Effector CD8-positive, alpha-beta T cell (primary cell): ENCODE measurements at regions not wholly inside any gene's neighbourhood (a gene's known extent, or its start where the extent isn't known, plus 50 kb on each side); places are given as distances from the start of the nearest gene placed in this dataset.

Source experiments
- DNase-seq: peaks from one replicate; lab custom pipeline; 2025; lab: John Stamatoyannopoulos, UW

GRCh38 chr3:176554791-176555654 is 642.3 kb downstream of the TBL1XR1 start:
- DNase-seq = no peak

DNA sequence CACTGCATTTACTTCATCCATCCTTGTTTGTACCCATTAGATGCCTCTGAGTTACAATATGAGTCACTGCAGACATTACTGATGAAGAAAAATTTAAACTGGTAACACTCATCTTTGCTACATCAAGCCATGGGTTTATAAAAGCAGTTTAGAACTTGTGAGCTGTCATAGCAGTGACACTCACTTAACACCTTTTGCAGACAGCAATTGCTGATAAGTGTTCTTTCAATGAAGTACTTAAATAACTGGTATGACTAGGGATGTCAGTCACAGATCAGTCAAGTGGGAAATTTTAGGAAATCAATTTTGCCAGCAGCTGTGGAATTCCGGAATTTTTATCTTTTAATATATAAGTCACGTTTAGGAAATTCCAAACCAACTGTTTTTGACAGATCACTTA is 643.0 kb downstream of the TBL1XR1 start:
- DNase-seq = no peak

GRCh38 chr3:176526942-176527341 is 670.3 kb downstream of the TBL1XR1 start:
- no peak for DNase-seq

DNA sequence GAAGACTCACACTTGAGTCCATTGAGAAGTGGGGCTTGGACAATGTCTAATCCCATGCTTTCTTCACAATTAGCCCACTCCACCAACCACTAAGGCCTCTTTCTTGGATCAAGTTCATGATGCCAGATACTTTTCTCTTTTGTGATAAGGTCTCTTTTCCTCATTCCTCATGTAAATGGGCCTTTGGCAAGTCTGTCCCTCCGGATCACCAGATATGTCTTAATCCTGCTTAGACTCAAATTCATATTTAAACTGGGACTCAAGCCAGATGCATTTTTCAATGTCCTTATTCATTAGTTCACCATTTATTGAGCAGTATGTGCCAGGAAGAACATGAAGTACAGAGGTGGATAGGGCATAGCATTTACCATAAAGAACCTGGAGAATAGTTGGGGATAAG is 671.1 kb downstream of the TBL1XR1 start:
- no peak for DNase-seq

DNA sequence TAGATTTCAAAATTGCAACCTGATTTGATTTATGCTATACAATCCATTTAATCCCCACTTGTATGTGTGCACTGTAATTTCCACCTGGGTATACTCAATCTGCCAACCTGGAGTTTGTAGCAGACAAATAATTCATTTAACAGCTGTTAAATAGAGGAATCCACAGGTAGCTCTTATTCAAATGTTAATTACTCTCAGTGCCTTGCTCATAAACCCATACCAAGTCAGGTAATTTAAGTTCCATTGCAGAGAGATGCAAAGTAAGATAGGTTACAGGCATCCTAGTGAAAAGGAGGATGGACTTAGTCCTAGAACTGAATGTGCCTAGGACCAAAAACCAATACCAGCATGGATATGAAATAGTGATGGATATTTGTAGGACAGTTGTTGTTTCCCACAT is 674.2 kb downstream of the TBL1XR1 start:
- DNase-seq = no peak

DNA sequence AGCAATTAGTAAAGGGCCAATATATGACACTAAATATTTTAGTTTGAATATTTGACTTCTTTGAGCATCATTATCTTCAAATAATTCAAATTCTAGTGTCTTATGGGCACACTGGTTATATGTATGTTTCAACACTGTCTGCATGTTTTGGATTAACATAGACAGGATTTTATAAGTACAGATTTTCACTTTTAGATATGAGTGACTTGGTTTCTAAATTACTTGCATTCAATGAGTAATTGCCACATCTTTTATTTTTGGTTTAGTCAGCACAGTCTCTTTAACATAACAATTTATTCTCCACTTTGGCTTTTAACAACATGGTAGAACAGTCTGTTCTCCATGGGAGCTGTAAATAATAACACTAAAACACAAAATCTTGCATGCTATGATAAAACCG is 674.8 kb downstream of the TBL1XR1 start:
- DNase-seq = no peak

DNA sequence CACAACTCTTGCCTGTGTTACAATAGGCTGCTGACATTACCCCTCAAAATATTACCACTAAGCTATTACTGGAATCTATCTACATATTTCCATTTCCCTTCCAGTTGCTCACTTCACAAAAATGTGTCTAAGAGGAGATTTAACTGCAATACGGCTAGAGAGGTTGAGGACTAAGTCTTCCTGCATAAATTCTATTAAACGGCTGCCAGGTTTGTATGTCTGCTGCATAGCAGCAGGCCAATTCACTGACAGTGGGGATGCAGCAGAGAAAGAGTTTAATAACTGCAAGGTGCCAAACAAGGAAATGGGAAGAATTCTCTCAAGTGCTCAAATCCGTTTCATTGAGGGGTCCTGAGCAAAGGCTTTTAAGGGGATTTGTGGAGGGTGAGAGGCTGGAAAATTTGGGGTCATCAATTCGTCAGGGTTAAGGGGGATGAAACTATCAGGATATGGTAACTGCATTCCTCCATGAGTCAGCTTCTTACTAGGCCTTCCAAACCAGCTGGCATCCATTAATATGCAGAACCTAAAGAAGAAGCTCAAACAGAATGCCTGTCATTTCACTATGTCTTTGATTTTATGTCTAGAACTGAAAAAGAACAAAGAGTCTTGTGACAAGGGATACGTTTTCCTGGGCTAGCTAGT is 675.6 kb downstream of the TBL1XR1 start:
- DNase-seq = no peak

GRCh38 chr3:176514297-176514696 is 683.0 kb downstream of the TBL1XR1 start:
- DNase-seq = no peak

- no peak for DNase-seq
These were observed 683.7 kb downstream of the TBL1XR1 start for GRCh38 chr3:176513604-176514003.

DNA sequence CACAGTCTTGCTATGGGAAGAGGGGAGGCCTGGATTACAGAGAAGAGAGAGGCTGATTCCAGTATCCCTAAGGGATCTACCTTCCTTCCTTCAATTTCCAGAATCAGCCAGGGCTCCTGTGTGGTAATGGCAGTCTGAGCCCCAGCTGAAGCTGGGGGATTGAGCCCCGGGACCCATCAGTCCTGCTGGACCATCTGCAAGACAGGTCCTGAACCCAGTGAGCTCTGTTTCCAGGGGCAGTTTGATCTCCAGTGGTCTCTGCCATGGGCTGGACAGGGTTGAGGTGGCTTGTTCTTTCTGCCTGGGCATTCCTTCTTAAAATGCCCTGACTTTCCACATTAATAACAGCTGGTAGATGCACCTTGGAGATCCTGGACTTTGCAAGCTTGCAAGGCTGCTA is 685.2 kb downstream of the TBL1XR1 start:
- no peak for DNase-seq

DNA sequence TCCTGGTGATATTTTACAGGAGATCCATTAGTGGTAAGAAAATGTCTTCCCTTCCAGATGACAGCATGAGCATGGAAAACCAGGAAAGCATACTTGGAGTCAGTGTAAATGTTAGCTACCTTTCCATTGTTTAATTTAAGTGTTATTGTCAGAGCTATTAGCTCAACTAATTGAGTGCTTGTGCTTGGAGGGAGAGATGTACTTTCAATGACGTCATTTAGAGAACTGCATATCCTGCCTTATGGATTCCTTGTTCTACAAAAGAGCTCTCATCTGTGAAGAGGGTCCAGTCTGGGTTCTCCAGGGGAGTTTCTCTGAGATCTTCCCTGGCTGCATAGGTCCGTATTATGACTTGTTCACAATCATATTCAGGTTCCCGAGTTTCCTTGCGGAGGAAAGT is 687.2 kb downstream of the TBL1XR1 start:
- DNase-seq = no peak

DNA sequence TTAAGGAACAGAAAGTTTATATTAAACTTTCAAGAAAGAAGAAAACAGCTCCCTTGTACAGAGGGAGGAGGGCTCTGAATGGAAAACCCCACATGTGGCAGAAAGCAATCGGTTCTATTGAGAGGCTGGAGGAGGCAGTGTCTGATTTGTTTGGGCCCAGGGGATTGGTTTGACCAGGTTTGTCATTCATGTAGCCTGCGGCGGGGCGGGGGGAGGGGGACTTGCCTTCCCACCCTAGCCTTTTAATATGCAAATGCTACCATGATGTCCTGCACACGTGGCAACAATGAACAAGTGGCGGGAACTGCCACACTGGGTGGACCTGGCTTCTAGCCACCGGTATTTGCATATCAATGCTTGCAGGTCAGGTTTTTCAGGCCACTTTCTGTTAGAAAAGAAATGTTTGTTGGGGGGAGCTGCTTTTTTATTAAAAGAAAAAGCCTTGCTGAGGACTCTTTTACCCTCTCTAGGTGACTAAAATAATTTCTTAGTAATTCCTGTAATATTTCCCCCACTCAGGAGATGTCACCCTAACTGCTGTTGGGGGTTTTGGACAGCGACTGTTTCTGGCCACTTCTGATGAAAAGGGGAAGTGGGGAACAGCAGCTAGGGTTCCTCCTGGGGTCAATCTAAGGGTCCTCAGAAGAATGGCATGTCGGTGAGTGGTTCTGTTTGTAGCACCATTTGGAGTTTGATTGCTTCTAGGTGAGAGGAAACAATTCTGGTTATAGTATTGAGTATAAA is 691.2 kb downstream of the TBL1XR1 start:
- no peak for DNase-seq

- no peak for DNase-seq
These were observed 706.2 kb downstream of the TBL1XR1 start for GRCh38 chr3:176491084-176491483.

GRCh38 chr3:176490357-176490756 is 706.9 kb downstream of the TBL1XR1 start:
- DNase-seq = no peak

DNA sequence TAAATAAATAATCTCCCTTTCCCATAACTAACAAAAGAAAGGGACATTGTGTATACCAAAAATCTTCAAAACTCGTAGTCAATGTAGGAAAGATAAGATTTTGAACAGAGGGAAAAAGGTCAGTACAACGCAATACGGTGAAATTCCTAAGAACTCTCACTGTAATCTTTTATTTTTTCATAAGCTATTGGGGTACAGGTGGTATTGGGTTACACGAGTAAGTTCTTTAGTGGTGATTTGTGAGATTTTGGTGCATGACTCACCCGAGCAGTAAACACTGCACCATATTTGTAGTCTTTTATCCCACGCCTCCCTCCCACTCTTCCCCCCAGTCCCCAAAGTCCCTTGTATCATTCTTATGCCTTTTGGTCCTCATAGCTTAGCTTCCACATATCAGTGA is 718.0 kb downstream of the TBL1XR1 start:
- DNase-seq = no peak

DNA sequence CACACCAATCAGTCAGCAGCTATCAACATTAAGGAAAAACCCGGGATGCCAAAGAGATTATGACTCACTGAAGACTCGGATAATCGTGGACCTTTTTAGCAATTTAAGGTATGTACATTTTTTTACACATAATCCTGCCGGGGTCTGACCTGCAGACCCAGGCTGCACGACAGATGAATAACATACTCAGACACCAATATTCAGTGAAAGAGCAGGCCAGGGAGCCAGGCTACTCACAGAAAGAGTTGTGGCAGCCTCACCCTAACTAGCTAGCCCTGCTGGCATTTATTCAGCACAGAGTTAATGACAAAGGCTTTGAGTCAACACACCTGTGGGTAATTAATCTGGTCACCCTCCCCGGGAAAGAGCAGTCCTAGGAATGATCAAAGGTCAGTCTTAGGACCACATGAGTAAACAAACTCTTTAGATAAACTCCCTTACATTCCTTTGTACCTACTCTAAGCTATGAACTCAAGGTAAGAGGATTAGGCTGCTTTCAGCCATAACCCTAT is 727.5 kb downstream of the TBL1XR1 start:
- DNase-seq = no peak

- no peak for DNase-seq
These were observed 733.7 kb downstream of the TBL1XR1 start for GRCh38 chr3:176463610-176464009.

DNA sequence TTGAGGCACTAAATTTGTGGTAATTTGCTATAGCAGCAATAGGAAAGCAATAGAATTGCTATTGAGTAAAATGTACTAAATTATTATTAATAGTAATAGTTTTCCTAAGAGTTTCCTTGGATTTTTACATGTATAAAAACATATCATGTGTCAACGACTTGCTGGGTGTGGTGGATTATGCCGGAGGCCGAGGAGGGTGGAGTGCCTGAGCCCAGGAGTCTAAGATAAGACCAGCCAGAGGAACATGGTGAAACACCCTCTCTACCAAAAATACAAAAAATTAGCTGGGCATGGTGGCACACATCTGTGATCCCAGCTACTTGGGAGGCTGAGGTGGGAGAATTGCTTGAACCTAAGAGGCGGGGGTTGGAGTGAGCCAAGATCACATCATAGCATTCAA is 749.9 kb downstream of the TBL1XR1 start:
- DNase-seq = no peak

- no peak for DNase-seq
These were observed 755.0 kb downstream of the TBL1XR1 start for GRCh38 chr3:176442326-176442725.

DNA sequence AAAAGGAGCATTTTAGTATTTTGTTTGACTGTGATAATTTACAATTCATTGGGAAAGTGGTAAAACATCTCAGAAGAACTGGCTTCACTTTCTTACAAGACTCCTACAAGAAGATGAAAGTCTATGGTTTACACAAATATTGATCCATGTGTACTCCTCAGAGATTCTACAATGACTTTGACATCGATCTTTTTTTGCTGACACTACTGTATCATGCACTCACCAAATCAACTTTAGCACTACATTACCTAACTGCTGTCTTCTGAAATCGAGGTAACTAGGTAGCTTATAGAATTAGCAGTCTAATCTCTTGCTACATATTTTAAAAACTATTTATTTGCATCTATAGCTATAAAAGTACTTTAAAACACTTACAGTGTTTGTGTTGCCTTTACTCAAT is 757.6 kb downstream of the TBL1XR1 start:
- DNase-seq = no peak

GRCh38 chr3:176431991-176432390 is 765.3 kb downstream of the TBL1XR1 start:
- DNase-seq = no peak

DNA sequence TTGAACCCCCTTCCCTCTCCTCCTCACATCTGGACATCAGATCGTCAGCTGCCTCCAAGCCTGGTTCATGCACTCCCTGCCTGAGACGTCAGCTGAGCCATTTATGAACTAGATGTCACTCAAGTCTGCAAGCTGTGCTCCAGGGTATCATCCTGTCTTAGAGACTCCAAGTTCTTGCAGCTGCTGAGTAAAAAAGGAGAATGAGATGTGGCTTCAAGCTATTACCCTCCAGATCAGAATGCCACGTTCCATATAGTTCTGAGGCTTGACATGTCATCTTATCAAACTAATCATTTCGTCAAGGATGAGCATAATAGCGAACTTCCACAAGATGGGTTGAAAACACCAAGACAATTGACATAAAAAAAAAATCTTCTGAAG is 766.3 kb downstream of the TBL1XR1 start:
- DNase-seq = no peak
